ENCODE measurements at regions not wholly inside any gene's neighbourhood (a gene's known extent, or its start where the extent isn't known, plus 50 kb on each side); places are given as distances from the start of the nearest gene placed in this dataset.

DNA sequence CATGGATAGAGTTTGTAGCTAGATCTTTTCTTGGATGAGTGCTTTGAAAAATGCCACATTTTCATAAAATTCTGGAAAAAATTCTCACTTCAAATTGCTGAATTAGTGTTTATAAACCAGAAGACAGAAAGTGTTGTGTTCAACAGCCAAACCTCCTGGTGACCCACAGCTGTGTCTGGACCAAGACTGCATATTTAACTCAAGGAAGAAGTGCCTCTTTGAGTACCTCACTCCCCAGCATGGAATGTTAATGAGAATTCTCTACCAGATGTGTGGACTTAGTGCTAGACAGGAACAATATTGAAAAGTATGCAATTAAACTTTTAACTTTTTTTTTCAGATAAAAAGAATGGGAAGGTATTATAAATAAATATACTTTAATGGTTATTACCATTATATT lies 609.3 kb downstream of the COL12A1 start:
- TF ChIP-seq POLR2A (IDR thresholded peaks at IDR 0.05) (no peak), EP300 (IDR thresholded peaks at IDR 0.05; ENCODE audit: low read depth) (no peak), POLR2AphosphoS5 (IDR thresholded peaks at IDR 0.05) (no peak)
- TF ChIP-seq, protein P1, sequence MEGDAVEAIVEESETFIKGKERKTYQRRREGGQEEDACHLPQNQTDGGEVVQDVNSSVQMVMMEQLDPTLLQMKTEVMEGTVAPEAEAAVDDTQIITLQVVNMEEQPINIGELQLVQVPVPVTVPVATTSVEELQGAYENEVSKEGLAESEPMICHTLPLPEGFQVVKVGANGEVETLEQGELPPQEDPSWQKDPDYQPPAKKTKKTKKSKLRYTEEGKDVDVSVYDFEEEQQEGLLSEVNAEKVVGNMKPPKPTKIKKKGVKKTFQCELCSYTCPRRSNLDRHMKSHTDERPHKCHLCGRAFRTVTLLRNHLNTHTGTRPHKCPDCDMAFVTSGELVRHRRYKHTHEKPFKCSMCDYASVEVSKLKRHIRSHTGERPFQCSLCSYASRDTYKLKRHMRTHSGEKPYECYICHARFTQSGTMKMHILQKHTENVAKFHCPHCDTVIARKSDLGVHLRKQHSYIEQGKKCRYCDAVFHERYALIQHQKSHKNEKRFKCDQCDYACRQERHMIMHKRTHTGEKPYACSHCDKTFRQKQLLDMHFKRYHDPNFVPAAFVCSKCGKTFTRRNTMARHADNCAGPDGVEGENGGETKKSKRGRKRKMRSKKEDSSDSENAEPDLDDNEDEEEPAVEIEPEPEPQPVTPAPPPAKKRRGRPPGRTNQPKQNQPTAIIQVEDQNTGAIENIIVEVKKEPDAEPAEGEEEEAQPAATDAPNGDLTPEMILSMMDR (IDR thresholded peaks at IDR 0.05), result no peak

Measured in transverse colon (tissue), 4 donors.